ENCODE measurements at regions not wholly inside any gene's neighbourhood (a gene's known extent, or its start where the extent isn't known, plus 50 kb on each side); places are given as distances from the start of the nearest gene placed in this dataset.

DNA sequence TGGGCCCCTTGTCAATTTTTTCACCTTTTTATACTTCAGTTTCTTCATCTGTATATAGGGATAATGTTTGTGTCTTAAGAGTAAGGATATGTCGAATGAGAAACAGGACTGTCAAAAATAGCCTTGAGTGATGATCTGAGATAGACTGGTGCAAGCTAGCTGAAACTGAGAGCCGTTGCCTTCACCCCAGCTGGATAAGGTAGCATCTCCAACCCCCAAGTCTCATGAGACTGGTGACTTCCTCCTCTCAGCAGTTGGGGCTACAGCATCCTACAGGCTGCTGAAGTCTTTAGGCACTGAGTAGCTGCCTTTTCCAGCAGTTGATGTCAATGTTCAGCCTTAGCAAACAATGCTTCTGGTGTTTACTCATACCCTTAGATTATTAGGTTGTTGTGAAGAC, 330.2 kb downstream of the OSTF1 start:
- Histone ChIP-seq H3K9me3 (ENCODE audit: control insufficient read depth in 1 of 2, insufficient read depth in 1 of 2, low read length in 2 of 2) (no peaks in the 10 kb centered on the region), H3K27ac (ENCODE audit: low read depth in 1 of 2, low read length in 2 of 2) (no peak overlapping the region), H3K27me3 (ENCODE audit: control insufficient read depth in 1 of 2, insufficient read depth in 2 of 2, low read length in 2 of 2) (no peaks in the 10 kb centered on the region), H3K4me1 (ENCODE audit: insufficient read depth, low read length) (no peaks in the 10 kb centered on the region), H3K36me3 (ENCODE audit: insufficient read depth, low read length) (no peaks in the 10 kb centered on the region), H3K4me3 (ENCODE audit: low read length) (no peak overlapping the region)
- no peak for TF ChIP-seq CTCF (IDR thresholded peaks at IDR 0.05)
- no peaks in the 10 kb centered on the region for H3K4me1 Mint-ChIP-seq (ENCODE audit: low read depth)
- DNase-seq = no peak
- intact Hi-C loops (cut with DNase I, micrococcal nuclease) = no loop called here
- no peak overlapping the region for H3K4me3 Mint-ChIP-seq
- H3K27ac Mint-ChIP-seq = no peak overlapping the region
- no peaks in the 10 kb centered on the region for H3K9me3 Mint-ChIP-seq
- H3K27me3 Mint-ChIP-seq = no peaks in the 10 kb centered on the region
- no peaks in the 10 kb centered on the region for H3K36me3 Mint-ChIP-seq (ENCODE audit: low read depth)
- CTCF ChIA-PET = no interaction called here
- ATAC-seq (ENCODE audit: poor library complexity) = no peak
- POLR2A ChIA-PET = no interaction called here

DNA sequence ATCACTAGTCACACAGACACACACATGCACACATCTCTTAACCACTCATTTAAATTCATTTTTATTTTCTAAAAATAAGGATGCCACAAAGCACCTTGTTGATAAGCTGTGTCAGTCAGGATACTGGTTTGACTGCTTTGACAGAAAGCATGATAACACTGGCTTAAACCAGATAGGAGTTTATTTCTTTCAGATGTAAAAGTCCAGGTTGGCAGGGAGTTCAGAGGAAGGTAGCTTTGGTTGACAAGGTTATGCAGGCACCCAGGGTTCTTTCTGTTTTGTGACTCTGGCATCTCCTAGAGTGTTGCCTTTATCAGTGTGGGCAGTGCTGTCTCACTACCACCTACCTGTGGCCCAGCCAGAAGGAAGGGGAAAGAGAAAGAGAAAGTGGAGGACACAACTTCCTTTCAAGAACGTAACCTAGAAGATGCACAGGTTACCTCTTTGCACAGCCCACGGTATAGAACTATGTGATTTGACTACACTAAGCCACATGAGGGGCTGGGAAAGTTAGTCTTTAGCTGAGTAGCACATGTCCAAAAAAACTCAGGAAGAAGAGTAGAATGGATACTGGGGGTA, 334.7 kb downstream of the OSTF1 start:
- intact Hi-C loops (cut with DNase I, micrococcal nuclease) = no loop called here
- Mint-ChIP-seq H3K36me3 (ENCODE audit: low read depth) (no peaks in the 10 kb centered on the region), H3K9me3 (no peaks in the 10 kb centered on the region), H3K27me3 (no peaks in the 10 kb centered on the region), H3K4me3 (no peak overlapping the region), H3K4me1 (ENCODE audit: low read depth) (no peaks in the 10 kb centered on the region), H3K27ac (no peak overlapping the region)
- Histone ChIP-seq H3K36me3 (ENCODE audit: insufficient read depth, low read length) (no peaks in the 10 kb centered on the region), H3K27me3 (ENCODE audit: control insufficient read depth in 1 of 2, insufficient read depth in 2 of 2, low read length in 2 of 2) (no peaks in the 10 kb centered on the region), H3K4me1 (ENCODE audit: insufficient read depth, low read length) (no peaks in the 10 kb centered on the region), H3K9me3 (ENCODE audit: control insufficient read depth in 1 of 2, insufficient read depth in 1 of 2, low read length in 2 of 2) (peaks cover 0 to 4% of the 10 kb centered on the region in 2 experiments), H3K4me3 (ENCODE audit: low read length) (no peak overlapping the region), H3K27ac (ENCODE audit: low read depth in 1 of 2, low read length in 2 of 2) (no peak overlapping the region)
- ChIA-PET POLR2A (no interaction called here), CTCF (no interaction called here)
- DNase-seq (no peak), ATAC-seq (ENCODE audit: poor library complexity) (no peak)
- no peak for TF ChIP-seq CTCF (IDR thresholded peaks at IDR 0.05)

GRCh38 chr9:75429531-75430475, 341.5 kb downstream of the OSTF1 start:
- POLR2A ChIA-PET = interaction anchor here (0.7 kb wide), 1 partner anchor 1110 kb away, joined by 3 read pairs; no protein-coding TSS in a partner anchor
- peaks cover 0 to under 1% of the 10 kb centered on the region in 2 experiments for H3K9me3 ChIP-seq (ENCODE audit: control insufficient read depth in 1 of 2, insufficient read depth in 1 of 2, low read length in 2 of 2)
- Mint-ChIP-seq H3K27me3 (peaks cover 20% of the 10 kb centered on the region), H3K36me3 (ENCODE audit: low read depth) (no peaks in the 10 kb centered on the region), H3K27ac (no peak overlapping the region), H3K9me3 (no peaks in the 10 kb centered on the region), H3K4me3 (no peak overlapping the region), H3K4me1 (ENCODE audit: low read depth) (no peaks in the 10 kb centered on the region)
- intact Hi-C loops (cut with DNase I, micrococcal nuclease) = no loop called here
- H3K4me1 ChIP-seq (ENCODE audit: insufficient read depth, low read length) = no peaks in the 10 kb centered on the region
- H3K4me3 ChIP-seq (ENCODE audit: low read length) = no peak overlapping the region
- no peak for ATAC-seq (ENCODE audit: poor library complexity)
- H3K36me3 ChIP-seq (ENCODE audit: insufficient read depth, low read length) = no peaks in the 10 kb centered on the region
- H3K27ac ChIP-seq (ENCODE audit: low read depth in 1 of 2, low read length in 2 of 2) = no peak overlapping the region
- no peak for DNase-seq
- no peak for TF ChIP-seq CTCF (IDR thresholded peaks at IDR 0.05)
- CTCF ChIA-PET = no interaction called here
- no peaks in the 10 kb centered on the region for H3K27me3 ChIP-seq (ENCODE audit: control insufficient read depth in 1 of 2, insufficient read depth in 2 of 2, low read length in 2 of 2)

Measured in CD4-positive, alpha-beta T cell (primary cell).